MCF 10A (cell line): ENCODE measurements at regions not wholly inside any gene's neighbourhood (a gene's known extent, or its start where the extent isn't known, plus 50 kb on each side); places are given as distances from the start of the nearest gene placed in this dataset.

Source experiments
- BruUV-seq: library from RNA; stranded (reverse); fragments of 400-500 nt; replicated peaks from 2 replicates; lab custom pipeline; 2021; lab: Mats Ljungman, UMichigan
- CTCF ChIA-PET: fragments of 300-600 bp; sonication (Branson Sonifier 250); formaldehyde crosslinking; extraction: SDS; loops from one replicate; lab custom pipeline; 2021; ENCODE audit warnings: antibody characterized with exemption, inconsistent platforms; lab: Yijun Ruan, JAX
- POLR2A ChIA-PET: fragments of 300-600, 350-650 bp; sonication (Branson Sonifier 250); formaldehyde crosslinking; extraction: SDS; loops from one replicate; lab custom pipeline; 2020; ENCODE audit warnings: antibody characterized with exemption, inconsistent platforms; lab: Yijun Ruan, JAX
- DNase-seq: peaks from one replicate; pipeline ENCODE4 v3.0.0-alpha.2; 2018; ENCODE audit not compliant: unreplicated experiment
- H3K27ac Mint-ChIP-seq: one replicate; pipeline ENCODE4 v1.8.0; 2022; ENCODE audit warnings: mild to moderate bottlenecking, low read depth, mixed read lengths; ENCODE audit not compliant: unreplicated experiment
- H3K27me3 Mint-ChIP-seq: one replicate; pipeline ENCODE4 v1.8.0; 2022; ENCODE audit warnings: mixed read lengths; ENCODE audit not compliant: insufficient read depth, unreplicated experiment
- H3K36me3 Mint-ChIP-seq: one replicate; pipeline ENCODE4 v1.8.0; 2022; ENCODE audit warnings: mild to moderate bottlenecking, moderate library complexity, mixed read lengths; ENCODE audit not compliant: insufficient read depth, unreplicated experiment
- H3K4me1 Mint-ChIP-seq: one replicate; pipeline ENCODE4 v1.8.0; 2022; ENCODE audit warnings: mixed read lengths; ENCODE audit not compliant: insufficient read depth, unreplicated experiment
- H3K4me3 Mint-ChIP-seq: one replicate; pipeline ENCODE4 v1.8.0; 2022; ENCODE audit warnings: mild to moderate bottlenecking, moderate library complexity, mixed read lengths; ENCODE audit not compliant: unreplicated experiment
- H3K9me3 Mint-ChIP-seq: one replicate; pipeline ENCODE4 v1.8.0; 2022; ENCODE audit warnings: mixed read lengths; ENCODE audit not compliant: unreplicated experiment
- intact Hi-C: fragments of 100-400 bp; cut with micrococcal nuclease; formaldehyde crosslinking; loops from 2 replicates; pipeline ENCODE4 v1.14.1; 2022
- TF ChIP-seq, protein P1 (sequence below): fragments of 200-600 bp; IDR thresholded peaks from one replicate; pipeline ENCODE4 v1.8.0; 2022; ENCODE audit warnings: antibody characterized with exemption, mild to moderate bottlenecking; ENCODE audit not compliant: unreplicated experiment

- Mint-ChIP-seq H3K36me3 (no peaks in the 10 kb centered on the region), H3K27me3 (no peaks in the 10 kb centered on the region), H3K27ac (no peak overlapping the region), H3K4me1 (no peaks in the 10 kb centered on the region), H3K4me3 (no peak overlapping the region), H3K9me3 (no peaks in the 10 kb centered on the region)
- no peak for DNase-seq
- intact Hi-C loops: no loop called here
- no TSS peak for BruUV-seq
- ChIA-PET CTCF (interaction anchor here (0.6 kb wide), 1 partner anchor 1640 kb away, joined by 3 read pairs; no protein-coding TSS in a partner anchor), POLR2A (no interaction called here)
- TF ChIP-seq, protein P1, sequence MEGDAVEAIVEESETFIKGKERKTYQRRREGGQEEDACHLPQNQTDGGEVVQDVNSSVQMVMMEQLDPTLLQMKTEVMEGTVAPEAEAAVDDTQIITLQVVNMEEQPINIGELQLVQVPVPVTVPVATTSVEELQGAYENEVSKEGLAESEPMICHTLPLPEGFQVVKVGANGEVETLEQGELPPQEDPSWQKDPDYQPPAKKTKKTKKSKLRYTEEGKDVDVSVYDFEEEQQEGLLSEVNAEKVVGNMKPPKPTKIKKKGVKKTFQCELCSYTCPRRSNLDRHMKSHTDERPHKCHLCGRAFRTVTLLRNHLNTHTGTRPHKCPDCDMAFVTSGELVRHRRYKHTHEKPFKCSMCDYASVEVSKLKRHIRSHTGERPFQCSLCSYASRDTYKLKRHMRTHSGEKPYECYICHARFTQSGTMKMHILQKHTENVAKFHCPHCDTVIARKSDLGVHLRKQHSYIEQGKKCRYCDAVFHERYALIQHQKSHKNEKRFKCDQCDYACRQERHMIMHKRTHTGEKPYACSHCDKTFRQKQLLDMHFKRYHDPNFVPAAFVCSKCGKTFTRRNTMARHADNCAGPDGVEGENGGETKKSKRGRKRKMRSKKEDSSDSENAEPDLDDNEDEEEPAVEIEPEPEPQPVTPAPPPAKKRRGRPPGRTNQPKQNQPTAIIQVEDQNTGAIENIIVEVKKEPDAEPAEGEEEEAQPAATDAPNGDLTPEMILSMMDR: no peak
Measured at GRCh38 chr10:83617692-83618545, 521.4 kb upstream of the GHITM start.

GRCh38 chr10:83625831-83626360, 513.4 kb upstream of the GHITM start:
- Mint-ChIP-seq H3K27me3 (no peaks in the 10 kb centered on the region), H3K9me3 (no peaks in the 10 kb centered on the region), H3K27ac (no peak overlapping the region), H3K4me1 (peaks cover 6% of the 10 kb centered on the region), H3K4me3 (no peak overlapping the region), H3K36me3 (no peaks in the 10 kb centered on the region)
- DNase-seq: no peak
- ChIA-PET POLR2A (no interaction called here), CTCF (interaction anchor here (1.6 kb wide), 1 partner anchor 11 kb away, joined by 3 read pairs; no protein-coding TSS in a partner anchor)
- intact Hi-C loops: no loop called here
- BruUV-seq: no TSS peak
- TF ChIP-seq, protein P1: no peak

GRCh38 chr10:83632701-83633100, 506.6 kb upstream of the GHITM start:
- no TSS peak for BruUV-seq
- peaks cover 15% of the 10 kb centered on the region for H3K4me1 Mint-ChIP-seq
- CTCF ChIA-PET: no interaction called here
- DNase-seq: no peak
- no peak overlapping the region for H3K4me3 Mint-ChIP-seq
- intact Hi-C loops: no loop called here
- TF ChIP-seq, protein P1: no peak
- no peaks in the 10 kb centered on the region for H3K36me3 Mint-ChIP-seq
- no peaks in the 10 kb centered on the region for H3K9me3 Mint-ChIP-seq
- POLR2A ChIA-PET: interaction anchor here (0.6 kb wide), 1 partner anchor 19 kb away, joined by 3 read pairs; no protein-coding TSS in a partner anchor
- no peak overlapping the region for H3K27ac Mint-ChIP-seq
- no peaks in the 10 kb centered on the region for H3K27me3 Mint-ChIP-seq

DNA sequence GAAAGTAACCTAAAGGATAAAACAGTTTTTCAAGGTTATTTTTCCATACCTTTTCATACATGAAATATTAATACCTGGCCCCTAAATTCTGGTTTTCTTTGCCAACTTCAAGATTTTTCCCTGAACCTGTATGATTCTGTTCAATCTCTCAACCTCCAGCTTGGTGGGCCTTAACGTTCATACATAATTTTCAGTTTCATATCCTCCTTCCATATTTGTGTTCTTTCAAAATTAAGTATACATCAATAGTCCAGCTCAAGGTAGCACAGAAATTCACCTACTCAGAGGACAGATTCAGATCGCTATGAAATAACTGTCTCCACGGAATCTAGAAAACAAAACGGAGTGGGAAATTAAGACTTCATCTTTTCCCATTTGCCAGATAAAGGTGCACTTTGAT, 505.8 kb upstream of the GHITM start:
- Mint-ChIP-seq H3K9me3 (no peaks in the 10 kb centered on the region), H3K27me3 (no peaks in the 10 kb centered on the region), H3K36me3 (no peaks in the 10 kb centered on the region), H3K27ac (no peak overlapping the region), H3K4me1 (peaks cover 15% of the 10 kb centered on the region), H3K4me3 (no peak overlapping the region)
- TF ChIP-seq, protein P1: no peak
- ChIA-PET CTCF (no interaction called here), POLR2A (no interaction called here)
- no TSS peak for BruUV-seq
- intact Hi-C loops: no loop called here
- DNase-seq: no peak
